Suppressor macrophage (primary cell): ENCODE measurements at regions not wholly inside any gene's neighbourhood (a gene's known extent, or its start where the extent isn't known, plus 50 kb on each side); places are given as distances from the start of the nearest gene placed in this dataset.

Experiments
- DNase-seq, 4 experiments: peaks; one replicate each; pipeline ENCODE4 v3.0.0-alpha.2; 2020 to 2022

DNA sequence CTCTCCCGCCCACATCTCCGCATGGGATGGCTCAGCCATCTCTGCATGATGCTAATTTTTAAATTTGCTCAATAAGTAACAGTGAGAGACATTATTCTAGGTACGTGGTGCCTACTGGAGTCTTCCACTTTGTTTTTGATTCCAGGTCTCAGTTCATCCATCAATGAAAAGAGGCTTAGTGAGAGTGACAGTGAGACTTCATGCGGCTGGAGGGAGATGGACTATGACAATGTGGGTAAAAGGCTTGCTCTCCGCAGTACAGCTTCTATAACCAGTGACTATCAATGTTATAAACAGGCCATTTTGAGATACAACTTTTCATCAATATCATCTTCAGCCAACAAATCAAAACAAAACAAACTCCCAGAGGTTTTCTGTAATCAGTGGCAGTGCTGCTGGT lies 563.4 kb upstream of the MKI67 start:
- DNase-seq = no peak

DNA sequence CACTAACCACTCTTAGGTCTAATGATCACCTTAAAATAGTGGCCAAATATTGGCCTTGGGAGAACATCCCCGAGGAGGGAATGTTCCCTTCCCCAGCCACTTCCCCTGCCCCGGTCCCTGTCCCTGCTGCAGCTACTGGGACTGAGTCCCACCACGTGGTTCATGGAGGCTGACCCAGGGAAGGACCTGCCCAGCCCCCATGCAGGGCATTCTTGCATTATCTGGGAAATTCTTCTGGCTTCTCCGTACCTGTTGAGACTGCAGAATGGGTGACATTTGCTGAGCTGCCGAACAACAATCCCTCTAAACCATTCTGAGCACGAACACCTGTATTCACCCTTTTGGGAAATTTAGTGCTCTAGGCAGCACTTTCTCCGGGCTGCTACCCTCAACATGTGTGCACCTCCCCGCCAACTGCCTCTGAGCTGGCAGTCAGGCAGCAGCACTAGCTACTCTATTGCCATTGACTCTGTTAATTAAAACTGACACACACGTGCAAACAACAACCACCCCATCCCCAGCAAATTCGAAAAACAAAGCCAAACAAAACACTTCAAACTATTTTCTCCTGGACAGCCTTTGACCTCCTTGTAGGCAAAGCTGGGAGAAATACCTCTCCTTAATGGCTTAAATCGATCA lies 567.4 kb upstream of the MKI67 start:
- no peak for DNase-seq

DNA sequence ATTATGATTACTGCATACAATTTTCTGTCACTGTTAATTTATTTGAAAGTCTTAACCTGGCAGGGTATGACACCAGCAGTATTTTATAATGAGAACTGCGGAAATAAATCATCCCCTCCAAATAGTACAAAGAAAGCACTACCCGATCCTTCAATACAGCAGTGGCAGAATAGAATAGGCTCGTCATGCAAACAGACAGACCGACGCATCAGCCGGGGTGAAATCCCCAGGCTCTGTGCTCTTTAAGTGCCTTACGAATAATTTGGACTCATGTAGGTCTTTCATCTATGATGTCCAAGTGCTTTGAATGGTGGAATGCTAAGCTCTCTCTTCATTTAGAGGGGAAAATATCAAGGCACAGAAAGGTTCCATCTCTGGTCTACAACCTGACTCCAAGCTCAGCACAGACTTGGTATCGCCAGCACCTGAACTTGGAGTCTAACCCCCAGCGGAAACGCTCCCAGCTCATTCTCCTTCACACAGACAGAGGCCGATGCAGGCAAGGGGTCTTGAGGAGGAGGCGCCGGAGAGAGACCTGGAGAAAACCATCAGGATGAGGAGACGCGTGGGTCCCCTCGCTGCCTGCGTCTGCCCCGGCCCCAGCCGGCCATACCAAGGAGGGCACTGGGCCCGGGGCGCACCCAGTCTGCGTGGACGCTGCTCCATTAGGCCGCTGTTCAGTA lies 568.1 kb upstream of the MKI67 start:
- no peak for DNase-seq

DNA sequence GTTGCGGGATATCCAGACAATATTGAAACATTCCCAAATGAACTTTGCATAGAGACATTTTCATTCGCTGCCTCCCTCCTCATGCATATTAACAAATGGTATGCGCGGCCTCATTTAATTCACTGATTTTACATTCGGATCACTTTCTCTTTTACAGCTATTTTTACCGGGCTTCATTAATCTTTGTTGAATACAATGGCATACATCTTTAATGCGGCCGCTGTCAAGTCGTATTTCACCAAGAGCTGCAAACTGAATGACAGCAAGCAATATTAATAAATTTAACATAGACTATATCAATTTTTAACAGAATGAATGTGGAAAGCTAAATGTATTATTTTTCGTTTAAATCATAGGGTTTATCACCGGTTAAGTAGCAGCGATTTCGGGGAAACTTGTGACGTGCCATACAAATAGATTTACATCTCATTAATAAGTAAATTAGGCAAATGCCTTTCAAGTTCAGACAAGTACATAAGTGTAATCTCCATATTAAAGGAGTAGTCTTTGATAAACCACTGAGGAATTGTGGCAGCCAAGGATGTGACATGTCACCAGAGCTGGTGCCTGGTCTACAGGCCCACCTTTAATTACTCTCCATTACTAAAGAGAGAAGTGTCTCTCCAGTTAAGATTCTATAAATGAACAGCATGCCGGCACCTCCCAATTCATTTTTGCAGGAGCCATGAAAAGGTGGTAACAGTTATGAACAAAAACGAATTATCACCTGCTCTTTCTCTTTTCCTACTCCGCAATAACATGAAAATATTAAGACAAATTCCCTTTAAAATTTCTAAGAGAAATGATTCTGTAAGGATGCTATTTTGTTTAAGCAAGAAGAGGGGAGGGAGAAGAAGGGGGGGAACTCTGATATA lies 568.9 kb upstream of the MKI67 start:
- no peak for DNase-seq

DNA sequence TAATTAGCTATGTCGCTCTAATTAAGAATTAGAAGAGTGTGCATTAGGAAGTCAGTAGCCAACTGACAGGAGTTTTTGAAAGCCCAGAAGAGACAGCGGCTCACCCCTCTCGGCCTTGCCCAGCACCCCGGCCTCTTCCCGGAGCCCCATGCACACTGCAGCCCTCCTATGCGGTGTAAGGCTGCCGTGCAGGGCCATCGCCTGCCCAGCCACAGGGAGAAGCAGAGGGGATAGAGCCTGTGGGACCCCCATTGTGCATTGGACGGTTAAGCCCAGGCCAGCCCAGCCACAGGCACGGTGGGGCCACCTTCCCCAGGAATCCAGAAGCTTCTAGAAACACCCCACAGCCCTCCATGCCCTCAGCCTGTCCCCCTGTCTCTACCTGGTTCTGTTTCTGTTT lies 569.7 kb upstream of the MKI67 start:
- DNase-seq = no peak

DNA sequence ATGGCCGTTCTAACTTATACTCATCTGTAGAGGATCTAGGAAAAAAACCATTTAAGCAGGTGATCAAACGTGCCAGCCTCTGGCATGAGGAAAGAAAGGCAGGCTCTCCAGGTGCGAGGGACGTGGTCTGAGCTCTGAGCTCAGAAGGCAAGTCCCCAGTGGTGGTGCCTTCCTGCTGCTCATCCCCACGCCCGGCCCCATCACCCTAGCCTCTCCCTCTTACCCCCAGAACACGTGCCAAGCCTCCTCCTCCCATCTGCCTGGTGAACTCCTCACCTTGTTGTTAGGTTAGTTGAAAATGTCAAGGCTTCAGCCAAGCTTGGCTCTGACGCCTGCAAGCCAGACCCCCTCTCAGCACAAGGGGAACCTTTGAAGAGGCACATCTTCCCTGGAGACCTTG lies 571.2 kb upstream of the MKI67 start:
- DNase-seq = no peak

DNA sequence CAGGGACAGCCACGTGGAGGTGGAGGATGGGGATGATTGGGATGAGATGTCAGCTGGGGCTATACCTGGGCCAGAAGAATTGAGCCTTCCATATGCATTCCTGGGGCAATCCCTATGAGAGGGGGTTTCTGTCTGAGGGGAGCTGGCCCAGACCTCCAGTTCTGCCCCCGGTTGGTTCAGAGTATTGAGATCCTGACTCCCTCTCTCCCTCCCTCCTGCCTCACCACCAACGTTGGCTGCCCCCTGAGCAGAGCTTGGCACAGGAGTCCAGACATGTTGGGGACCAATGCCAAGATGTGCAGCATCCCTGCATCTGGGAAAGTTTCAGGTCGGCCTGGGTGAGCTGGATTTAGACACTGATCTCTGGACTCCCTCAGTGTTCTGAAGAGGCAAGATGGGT lies 575.2 kb upstream of the MKI67 start:
- DNase-seq = no peak

DNA sequence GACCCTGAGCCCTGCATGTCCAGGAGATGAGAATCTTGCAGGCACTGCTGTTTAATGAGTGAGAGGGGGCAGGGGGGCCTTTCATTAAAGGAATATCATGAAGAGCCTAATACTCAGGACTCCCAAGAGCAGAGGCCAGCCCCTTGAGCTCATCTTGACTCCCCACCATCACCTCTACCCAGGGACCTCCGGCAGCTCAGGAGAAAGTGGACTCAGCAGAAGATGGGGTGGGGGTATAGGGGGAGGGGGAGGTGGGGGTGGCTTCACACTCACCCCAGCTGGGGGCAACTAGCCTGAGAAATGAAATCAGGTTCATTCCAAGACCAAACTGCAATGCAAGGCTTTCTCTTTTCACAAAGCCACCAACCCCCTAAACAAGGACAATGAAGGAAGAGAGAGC lies 575.6 kb upstream of the MKI67 start:
- no peak for DNase-seq

DNA sequence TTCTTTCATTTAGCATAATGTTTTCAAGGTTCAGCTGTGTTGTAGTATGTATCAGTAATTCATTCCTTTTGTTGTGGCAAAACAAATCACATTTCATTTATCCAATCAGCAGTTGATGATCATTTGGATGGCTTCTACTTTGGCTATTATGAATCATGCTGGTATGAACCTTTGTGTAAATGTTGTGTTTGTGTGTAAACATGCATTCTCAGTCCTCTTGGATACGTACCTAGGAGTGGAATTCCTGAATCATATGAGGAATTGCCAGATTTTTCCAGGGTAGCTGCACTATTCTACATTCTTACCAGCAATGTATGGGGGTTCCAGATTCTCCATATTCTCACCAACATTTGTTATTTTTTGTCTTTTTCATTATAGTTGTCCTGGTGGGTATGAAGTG lies 578.5 kb upstream of the MKI67 start:
- no peak for DNase-seq

DNA sequence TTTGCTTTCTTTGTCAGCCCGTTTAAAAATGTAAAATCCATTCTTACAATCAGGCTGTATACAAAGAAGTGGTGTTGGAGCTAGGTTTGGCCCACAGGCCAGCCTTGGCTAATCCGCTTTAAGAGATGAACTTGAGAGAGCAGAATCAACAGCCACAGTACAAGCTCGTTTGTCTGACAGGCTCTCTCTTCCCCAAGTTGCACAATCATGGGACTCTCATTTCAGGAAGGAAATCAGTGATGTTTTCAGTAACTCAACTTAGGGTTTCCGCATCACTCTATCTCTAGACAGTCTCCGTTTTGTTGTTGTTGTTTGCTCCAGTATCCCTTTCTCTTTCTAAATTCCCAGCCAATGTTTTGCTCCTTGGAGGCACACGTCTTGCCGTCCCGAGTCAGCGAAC lies 582.0 kb upstream of the MKI67 start:
- DNase-seq = no peak

DNA sequence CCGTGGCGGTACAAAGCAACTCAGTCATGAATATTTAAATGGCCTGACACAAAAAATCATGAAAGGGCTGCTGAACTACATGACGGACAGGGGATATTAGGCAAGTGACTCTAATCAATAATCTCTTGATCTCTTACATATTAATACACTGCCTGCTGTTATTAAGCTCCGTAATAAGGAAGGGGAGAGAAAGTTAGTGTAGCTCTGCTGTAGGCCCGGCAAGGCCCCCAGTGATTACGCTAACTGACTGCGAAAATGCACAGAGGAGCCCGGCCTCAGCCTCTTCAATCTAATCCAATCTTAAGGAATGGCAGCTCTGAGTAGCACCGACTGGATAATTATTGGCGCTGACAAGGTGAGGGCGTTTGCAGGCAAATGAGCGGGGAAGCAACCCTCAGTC lies 583.5 kb upstream of the MKI67 start:
- no peak for DNase-seq

DNA sequence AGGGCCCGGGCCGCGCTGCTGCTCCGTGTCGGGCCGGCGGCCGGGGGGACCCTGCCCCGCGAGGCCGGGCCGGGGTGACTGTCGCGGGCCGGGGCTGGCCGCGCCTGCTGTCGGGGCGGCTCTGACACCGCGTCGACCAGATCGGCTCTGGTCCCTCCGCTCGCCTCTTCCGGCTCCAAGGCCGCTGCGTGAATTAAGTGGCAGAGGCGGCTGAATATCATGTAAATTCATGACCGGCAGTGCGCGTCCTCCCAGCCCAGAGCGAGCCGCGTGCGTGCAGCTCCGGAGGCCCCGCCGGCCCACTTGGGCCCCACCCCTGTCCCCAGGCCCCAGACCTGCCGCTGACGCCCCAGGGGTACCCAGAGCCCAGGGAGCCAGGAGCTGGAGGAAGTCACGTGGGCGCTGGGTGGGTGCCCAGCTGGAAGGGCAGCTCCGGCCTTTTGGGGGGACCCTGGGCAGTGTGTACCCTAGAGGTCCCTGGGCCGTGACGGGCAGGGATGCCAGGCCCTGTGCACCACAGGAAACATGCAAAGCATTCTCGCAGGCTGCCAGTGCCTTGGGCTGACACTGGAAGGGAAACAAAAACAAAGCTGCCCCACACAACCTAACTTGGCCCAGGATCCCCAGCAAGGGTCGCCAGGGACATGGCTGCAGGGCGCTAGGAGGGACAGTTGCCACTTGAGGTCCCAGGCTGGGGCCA lies 584.0 kb upstream of the MKI67 start:
- no peak for DNase-seq

DNA sequence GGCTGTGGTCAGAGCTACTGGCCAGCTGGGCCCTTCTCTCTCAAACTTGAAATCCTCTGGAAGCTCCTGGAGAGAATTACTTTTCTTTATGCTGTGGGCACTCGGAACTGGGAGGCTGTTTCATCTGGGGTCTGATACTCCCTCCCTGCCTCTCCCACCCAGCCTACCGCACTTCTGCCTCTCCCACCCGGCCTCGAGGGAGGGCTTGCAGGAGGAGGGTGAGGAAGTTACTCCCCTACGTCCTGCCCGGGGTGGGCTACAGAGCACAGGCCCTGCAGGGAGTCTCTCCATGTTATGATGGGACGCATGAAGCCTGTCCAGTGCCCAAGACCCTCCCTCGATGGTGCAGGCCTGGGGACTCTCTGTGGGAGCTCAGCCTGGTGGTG lies 584.6 kb upstream of the MKI67 start:
- DNase-seq = no peak

DNA sequence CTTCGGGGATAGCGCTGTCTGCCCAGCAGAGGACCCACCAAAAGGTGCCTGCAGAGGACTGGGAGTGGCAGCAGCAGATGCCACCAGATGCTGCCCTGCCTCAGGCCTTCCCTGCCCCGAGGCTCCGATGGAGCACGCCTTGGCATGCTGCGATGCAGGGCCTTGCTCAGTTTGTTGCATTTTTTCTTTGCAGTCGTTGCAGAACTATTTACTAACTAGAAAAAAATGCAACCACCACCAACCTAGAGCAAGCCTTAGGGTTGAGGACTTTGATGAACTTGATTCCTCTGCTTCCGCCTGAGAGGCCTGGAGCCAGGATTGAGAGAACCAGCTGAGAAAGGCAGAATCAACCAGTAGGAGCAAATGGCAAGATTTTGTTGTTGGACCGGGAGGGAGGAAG lies 585.6 kb upstream of the MKI67 start:
- DNase-seq = no peak

DNA sequence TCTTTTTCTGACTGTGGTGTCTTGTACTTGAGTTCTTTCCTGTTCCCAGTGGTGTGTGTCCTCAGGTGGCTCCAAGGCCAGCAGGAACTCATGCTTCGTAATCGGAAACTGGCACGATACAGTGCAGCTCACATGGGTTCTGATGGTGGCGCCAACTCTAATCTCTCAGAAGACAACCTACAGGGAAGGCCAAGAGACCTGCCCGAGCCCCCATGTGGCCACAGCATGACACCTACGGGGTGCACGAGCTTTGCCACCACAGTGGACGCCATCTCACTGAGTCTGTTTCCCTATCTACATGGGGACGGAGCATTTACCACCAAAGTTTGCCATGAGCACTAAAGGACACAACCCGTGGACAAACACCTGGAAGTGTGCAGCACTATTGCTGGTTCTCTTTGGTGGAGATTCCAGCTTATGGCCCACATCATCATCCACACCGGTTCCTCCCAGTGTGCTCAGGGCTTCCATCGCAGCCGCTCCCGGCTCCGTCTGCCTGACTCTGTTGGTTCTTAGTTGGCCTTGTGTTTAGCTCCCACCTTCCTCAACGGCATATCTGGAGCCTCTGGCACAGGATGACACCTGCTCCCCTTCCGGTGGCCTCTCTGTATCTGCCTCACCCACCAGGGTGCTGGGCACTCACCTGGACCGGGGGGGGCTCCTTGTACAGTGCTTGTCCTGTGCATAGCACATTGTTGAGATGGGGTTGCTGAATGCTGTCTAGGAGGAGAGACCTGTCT lies 586.6 kb upstream of the MKI67 start:
- DNase-seq = no peak

DNA sequence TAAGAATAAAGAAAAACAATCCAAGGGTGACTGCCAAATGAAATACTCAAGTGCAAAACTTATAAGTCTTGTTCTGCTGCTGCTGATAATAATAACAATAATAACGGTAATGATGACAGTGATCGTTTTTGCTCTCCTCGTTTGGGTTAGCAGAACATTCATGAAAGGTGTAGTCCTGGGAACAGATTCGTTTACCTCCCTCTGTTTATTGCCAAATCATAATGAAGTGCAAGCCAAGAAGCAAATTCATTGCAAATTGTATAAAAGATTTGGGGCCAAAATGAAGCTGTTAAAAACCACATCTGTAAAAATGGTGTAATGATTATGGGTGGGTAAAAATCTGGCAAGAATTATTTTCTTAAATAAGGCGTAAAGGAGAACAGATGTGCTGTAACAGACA lies 587.2 kb upstream of the MKI67 start:
- no peak for DNase-seq

DNA sequence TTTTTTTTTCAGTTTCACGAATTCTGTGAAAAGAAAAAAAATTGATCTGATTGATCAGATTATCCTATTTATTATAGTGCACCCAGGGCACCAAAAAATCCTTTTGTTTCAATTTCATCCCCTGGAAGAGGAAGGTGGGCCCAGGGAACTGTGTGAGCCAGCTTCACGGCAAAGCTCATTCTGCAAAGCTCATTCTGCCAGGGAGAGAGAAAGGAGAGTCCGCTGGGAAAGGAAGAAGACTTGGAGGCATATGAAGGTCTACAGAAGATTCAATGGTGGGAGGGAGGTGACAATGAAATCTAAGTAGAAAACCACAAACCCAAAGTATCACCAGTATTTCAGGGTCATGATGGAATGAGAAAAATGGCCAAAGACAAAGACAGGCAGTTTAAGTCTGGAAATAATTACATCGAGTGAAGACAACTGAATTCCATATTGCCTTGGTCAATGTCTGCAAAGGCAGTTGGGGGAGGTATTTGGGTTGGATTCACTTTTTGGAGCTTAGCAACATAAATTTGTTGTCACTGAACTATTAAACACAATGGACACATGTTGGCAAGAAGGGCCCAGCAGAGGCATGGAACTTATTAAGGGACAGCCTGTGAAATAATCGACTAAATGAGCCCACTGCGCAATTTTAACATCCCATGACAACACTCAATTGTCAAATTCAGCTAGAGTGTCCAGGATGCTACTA lies 587.8 kb upstream of the MKI67 start:
- no peak for DNase-seq

DNA sequence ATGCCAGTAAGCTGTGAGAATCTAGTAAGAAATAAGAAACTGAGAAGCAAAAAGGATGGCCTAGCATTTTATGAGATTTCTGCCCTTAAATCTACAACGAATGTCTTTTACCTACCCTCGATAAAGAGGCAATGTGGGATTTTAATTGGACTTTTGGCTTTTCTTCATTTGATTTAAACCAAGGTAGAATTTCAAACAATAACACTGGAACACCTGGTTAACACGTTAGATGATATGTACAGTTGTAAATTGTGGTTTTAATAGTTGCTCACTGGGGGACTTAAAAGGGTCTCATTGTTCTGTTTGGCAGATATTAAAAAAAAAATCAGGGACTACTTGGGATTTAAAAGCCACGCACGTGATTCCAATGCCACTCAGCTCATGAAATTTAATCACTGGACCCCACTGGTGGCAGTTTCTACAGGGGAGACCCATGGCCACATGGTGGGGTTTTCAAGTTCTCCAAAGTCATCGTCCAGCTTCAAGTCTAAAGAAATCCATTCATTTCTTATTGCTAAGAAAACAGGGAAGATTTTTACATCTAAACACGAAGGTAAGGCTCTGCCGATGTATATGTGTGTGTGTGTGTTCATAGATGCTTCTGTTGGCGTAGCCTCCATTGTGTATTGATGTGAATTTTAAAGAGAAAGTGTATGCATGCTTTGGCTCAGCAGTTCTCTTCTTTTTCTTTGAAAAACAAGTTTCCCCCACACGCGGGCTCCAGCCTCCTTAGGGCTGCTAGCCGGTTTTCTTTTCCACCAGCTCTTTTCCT lies 588.6 kb upstream of the MKI67 start:
- DNase-seq = no peak

DNA sequence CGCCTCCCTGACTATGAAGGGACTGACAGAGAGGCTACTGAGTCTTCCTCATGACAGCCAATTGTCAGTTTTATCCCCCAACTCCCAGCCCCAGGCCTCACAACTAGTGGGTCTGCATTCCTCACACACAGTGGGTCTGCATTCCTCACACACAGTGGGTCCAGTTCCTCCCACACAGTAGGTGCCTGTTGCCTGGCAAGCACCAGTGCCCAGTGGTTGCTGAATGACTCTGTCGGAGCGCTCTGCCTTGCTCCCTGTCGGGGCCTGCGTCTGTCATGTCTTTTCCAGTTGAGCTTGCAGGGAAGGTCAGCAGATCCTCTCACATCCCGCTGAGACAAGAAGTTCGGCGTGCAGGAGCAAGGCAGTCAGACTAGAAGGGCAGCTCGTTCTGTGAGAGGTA lies 590.0 kb upstream of the MKI67 start:
- DNase-seq = no peak

DNA sequence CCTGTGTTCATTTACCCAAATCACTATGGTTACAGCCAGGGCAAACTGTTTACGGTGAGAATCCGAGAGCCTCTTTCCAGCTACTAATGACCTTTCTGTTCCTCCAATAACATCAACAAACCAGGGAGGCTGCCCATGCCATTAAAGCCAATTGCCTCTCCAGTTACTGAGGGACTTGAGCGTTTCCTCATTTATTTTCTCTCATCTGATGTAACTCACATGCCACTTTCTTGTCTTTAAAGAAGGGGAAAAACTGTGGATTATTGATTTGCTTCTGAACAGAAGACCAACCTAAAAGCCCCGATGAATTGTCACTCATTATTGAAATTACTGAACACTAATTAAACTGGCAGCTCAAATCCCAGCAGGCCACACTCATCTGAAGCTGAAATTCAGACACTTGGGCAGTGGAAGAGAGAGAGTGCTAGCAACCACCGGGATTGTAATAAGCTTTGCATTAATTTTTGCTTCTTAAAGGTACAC lies 595.8 kb upstream of the MKI67 start:
- DNase-seq = no peak

DNA sequence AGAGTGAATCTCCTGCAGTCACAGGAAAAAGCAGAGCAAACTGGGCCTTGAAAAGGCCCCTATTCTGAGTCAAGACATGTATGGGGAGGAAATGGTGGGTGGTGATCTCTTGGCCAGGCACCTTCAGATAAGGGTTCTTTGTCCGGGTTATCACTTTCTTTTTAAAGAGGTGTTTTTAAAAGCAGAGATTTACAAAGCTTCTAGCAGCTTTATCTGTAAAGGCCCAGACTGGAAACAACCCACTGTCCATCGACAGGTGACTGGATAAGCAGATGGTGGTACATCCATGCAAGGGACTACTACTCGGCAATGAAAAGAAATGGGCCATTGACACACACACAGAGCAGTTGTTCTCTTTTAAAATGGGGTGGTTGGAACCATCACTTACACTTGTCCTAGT lies 596.7 kb upstream of the MKI67 start:
- no peak for DNase-seq
